Stimulated activated CD4-positive, alpha-beta T cell treated with anti-CD3 and anti-CD28 coated beads, Interleukin-1b, Interleukin-23, amount 100 ng/mL, for 24 hours (primary cell): ENCODE measurements at regions not wholly inside any gene's neighbourhood (a gene's known extent, or its start where the extent isn't known, plus 50 kb on each side); places are given as distances from the start of the nearest gene placed in this dataset.

Experiments
- DNase-seq, 4 experiments: peaks; one replicate each; pipeline ENCODE4 v3.0.0-alpha.2; 2020; ENCODE audit warnings: low read depth in 4 of 4, low spot score in 1 of 4

DNA sequence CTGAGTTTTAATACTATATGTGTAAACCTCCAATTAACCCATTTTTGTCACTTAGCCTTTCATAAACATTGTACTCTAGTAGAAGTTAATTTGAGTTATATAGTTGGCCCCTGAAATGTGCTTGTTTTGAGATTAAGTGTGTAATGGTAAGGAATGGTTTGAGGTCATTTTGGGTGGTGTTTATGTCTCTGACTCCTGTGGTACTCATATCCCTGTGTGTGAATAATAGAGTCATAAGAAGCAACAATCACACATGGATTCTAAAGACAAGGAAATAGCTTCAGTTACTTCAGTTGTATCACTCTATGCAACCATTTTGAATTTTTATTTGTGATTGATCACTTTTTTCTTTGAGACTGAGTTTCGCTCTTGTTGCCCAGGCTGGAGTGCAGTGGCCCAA, 408.5 kb downstream of the MFSD1 start:
- no peak for DNase-seq

GRCh38 chr3:159216311-159216710, 414.5 kb downstream of the MFSD1 start:
- no peak for DNase-seq

DNA sequence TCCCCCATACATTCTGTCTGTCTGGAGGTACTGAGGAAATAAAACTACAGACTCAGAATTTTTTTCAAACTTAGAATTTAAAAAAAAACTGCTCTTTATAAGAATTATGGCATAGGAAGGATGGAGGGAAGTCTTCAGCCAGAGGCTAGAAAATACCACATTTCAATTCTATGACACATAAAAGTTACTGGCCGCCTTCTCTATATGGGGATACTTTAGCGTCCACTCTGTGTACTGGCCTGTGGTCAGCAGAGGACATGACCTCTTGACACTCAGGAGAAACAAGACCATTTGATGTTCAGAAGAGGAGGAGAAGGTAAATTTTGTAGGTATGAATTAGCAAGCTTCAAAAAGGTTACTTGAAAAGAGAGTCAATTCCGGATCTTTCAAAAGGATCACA, 417.4 kb downstream of the MFSD1 start:
- DNase-seq = no peak

GRCh38 chr3:159221335-159221734, 419.5 kb downstream of the MFSD1 start:
- DNase-seq = no peak

DNA sequence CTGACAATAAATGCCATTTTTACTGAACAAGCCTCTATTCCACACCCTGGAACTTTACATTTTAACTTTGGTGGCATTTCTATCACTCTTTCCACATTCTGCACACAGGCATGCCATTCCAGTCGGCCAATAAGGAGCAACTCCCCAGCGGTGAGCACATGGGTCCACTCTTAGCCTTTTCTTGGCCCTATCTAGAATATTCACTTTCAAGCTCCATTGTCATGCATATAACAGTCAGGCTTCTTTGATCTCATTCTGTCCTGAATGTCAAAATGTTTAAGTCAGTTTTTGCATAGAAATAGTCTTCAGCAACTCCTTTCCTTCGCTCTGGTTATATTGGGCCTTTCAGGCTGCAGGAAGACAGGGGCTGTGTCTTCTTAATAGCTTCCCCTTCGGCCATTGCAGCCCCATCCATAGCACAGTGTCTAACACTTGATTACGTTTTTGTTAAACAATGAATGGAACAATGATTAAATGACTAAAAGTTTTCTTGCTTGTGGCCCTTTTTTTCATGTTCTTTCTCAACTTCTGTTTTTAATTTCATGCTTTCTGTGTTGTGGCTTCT, 427.3 kb downstream of the MFSD1 start:
- DNase-seq = no peak

DNA sequence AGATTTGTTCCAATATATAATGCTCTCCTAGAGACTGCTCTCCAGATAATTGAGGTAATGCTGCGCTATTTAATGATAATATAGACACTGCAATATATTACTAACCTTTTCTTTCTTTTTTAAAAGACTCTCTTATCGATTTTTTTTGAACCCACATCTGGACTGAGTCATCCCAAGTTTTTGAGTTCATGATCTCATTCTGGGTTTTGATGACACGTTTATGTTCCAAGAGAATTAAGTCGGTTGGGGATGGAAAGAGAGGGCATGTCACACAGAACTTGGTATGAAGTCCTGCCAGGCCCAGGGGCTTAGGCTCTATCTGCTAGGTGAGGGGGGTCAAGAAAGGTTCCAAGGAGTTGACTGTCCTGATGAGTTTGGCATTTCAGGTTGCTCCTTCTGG, 431.1 kb downstream of the MFSD1 start:
- DNase-seq = no peak

DNA sequence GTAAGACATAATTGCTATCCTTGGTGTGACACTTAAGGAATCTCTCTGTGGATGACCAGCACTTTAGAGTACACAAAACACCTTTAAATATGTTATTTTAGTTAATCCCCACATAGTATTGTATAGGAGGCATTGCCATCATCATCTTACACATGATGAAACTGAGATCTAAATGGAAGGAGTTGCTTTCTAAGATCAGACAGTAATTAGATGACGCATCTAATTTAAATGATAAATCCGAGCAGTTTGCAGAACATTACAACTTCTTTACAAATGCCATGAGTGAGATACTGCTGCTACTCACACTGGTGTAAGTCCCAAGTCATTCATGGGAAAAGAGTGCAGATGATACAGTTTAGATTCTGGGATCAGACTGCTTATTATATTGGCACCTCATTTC, 431.9 kb downstream of the MFSD1 start:
- DNase-seq = no peak

DNA sequence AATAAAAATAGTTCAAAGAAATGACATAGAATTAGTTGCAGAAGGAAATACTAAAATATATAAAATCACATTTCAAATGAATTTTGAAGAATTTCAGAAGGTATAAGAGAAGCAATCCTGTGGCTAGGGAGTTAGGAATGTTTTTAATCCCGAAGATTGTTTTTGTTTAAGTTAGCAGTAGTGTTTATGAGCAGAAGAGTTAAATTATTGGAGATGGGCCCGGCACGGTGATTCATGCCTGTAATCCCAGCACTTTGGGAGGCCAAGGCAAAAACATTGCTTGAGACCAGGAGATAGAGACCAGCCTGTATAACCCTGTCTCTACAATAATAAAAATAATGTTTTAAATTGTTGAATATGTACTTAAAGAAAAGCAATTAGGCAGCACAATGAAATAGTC, 432.5 kb downstream of the MFSD1 start:
- DNase-seq = no peak

DNA sequence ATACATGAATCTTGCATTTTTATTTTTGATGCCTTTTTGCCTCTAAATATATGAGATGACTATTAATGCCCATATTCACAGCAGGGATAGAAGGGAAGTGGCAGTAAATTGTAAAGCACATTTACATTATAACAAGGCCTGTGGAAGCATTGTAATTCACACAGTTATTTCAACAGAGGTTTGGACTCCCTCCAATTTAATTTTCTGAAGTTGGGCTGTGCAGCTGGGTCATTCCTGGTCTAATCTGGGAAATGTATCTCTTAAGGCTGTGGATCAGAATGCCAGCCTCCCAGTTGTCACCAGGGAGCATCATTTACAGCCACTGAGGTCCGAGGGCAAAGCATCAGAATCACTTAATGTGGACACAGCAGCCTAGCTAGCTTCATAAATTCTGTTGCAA, 434.5 kb downstream of the MFSD1 start:
- no peak for DNase-seq

GRCh38 chr3:159237226-159237625, 435.4 kb downstream of the MFSD1 start:
- no peak for DNase-seq

GRCh38 chr3:159238646-159239045, 436.8 kb downstream of the MFSD1 start:
- no peak for DNase-seq

- DNase-seq = no peak
These were observed 437.2 kb downstream of the MFSD1 start for GRCh38 chr3:159239059-159239458.

DNA sequence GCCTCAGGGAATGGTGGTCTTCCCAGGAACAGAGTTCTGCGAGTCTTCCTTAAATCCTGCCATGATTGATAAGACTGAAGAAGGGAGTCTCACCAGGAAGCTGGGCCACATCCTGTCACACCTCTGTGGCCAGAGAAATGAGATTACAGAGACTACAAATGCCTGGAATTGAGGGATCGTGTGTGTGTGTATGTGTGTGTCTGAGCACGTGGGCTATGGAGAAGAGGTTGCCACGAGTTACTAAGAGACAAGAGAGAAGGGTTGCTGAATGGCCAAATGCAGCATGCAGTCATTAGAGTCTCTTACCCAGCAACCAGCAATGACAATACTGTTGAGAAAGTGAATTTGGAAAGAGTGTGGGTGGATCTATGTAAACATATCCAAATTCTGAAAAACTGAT, 443.1 kb downstream of the MFSD1 start:
- DNase-seq = no peak

- no peak for DNase-seq
These were observed 444.0 kb downstream of the MFSD1 start for GRCh38 chr3:159245871-159246270.

- DNase-seq = no peak
These were observed 444.5 kb downstream of the MFSD1 start for GRCh38 chr3:159246385-159246784.

- no peak for DNase-seq
These were observed 447.8 kb downstream of the MFSD1 start for GRCh38 chr3:159249472-159250174.

GRCh38 chr3:159250961-159251360, 449.1 kb downstream of the MFSD1 start:
- no peak for DNase-seq

DNA sequence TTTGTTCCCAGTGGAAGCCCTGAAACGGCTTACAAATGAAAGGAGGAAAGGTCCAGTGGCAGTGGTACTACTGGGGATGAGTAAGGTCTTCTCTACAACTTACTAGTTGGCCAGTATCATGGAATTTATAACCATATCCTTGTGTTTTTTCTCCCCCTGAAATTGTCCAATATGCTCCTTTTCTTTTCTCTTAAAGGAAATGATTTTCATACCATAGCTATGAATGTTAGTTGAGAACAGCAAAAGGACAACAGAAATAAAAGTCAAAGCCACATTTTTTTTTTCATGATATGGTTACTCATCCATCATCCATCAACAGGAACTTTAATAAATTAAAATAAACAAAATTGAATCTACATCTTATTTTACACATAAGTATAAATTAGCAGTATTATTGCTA, 450.4 kb downstream of the MFSD1 start:
- DNase-seq = no peak

GRCh38 chr3:159252772-159253384, 451.0 kb downstream of the MFSD1 start:
- DNase-seq = no peak

DNA sequence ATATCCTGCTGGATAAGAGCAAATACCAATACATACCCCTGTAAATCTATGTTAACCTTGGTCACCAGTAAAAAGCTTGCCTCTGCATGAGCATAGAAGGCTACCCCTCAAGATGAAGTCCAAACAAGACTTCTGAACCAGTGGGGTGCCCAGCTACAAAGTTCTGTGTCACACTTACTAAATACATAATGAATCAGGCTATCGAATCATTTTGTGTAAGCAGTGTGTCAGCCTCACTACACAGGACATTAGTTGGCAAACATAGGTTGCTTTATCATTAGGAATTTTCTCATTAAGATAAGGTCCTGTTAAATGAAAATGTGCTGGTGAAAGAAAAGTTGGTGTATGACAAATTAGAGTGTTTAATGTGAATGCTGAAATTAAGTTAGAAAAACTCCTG, 452.0 kb downstream of the MFSD1 start:
- DNase-seq = no peak

DNA sequence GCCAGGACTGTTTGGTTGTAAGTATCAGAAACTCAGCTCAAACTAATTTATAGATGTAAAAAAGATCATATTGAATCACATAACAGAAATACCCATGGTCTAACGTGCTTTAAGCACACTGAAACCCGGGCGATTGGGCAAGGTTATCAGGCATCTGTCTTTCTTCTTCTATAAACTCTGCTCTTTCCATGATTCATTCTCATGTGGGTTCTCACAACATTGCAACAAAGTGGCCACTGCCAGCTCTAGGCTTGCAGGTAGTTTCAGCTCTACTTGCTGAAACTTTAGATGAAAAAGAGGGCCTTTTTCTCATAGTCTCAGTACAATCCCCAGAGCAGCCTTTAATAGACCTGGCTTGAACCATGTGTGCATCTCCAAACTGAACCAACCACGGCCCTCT, 456.1 kb downstream of the MFSD1 start:
- DNase-seq = no peak

GRCh38 chr3:159258934-159259333, 457.1 kb downstream of the MFSD1 start:
- DNase-seq = no peak
